NCI-H82 (cell line): ENCODE measurements at regions not wholly inside any gene's neighbourhood (a gene's known extent, or its start where the extent isn't known, plus 50 kb on each side); places are given as distances from the start of the nearest gene placed in this dataset.

Experiments used
- DNase-seq: peaks from one replicate; lab custom pipeline; 2025; lab: John Stamatoyannopoulos, UW

DNA sequence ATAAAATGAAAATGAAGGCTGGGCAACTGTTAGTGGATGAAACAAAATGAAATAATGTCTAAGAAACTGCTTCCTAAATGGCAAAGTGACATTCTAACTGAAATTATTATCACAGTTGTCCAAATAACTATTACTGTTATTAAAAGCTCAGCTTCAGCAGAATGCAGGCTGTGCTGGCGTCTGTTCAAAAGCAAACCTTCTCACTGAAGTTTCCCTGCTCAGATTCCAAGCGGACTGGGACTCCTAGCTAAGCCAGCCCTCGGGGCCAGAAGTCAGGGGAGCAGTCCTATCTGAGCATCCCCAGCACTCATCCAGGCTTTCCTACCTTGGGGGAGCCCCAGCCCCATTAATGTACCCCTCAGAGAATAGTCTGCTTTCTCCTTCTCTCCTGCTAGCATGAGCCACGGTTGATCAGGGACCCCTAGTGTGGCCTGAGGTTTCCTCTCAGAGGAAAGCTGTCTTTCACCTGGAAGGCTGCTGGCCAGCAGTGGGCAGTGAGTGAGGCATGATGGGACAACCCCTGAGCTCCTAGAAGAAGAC lies 1167.3 kb downstream of the TBC1D22A start:
- no peak for DNase-seq

DNA sequence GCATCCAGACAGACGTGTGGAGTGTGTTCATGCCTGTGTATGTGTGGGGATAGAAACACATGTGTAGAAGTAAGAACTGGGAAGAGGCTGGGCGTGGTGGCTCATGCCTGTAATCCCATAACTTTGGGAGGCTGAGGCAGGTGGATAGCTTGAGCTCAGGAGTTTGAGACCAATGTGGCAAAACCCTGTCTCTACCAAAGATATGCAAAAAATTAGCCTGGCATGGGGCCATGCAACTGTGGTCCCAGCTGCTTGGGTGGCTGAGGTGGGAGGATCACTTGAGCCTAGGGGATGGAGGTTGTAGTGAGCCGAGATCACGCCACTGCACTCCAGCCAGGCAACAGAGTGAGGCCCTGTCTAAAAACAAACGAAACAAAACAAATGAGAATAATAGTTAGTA lies 1166.6 kb downstream of the TBC1D22A start:
- DNase-seq, result no peak

DNA sequence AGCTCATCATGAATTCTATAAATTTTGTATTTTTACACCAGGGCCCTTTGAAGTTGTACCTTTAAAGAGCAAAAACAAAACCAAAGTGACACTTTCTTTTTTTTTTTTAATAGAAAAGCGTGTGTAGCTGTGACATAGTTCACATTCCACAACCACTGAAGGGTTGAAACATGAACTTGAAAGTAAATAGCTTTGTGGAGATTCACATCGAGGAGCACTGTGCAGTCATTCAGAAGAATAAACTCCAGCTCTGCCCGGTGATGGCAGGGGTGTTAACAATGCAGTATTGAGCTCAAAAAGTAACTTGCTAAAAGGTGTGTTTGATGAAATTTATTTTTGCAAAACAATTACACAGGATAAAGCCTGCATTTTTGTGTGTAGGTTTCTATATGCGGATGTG lies 1166.2 kb downstream of the TBC1D22A start:
- DNase-seq, result no peak

DNA sequence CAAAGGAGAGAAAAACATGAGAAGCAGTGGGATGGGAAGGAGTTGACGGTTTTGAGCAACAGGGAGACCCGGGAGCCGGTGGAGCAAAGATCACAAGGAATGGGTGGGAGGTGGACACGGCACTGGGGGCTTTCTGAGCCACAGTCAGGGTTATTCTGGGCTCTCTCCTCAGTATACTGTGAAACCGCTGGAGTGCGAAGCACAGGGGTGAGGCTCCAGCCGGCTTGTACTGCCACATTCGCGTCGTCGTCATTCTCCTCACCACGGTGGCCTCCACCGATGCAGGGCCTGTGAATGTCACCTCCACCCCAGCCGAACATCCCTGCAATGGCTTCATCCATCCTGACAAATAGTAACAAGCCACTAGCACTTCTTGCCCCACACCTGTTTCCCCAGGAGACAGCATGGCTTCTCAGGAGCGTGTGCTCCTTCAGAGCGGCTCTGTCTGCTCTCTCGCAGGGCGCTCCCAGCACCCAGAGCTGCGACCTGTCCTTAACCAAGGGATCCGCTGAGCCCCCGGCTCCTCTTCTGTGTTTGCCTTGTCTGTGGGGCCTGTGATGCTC lies 1165.3 kb downstream of the TBC1D22A start:
- DNase-seq, result no peak

DNA sequence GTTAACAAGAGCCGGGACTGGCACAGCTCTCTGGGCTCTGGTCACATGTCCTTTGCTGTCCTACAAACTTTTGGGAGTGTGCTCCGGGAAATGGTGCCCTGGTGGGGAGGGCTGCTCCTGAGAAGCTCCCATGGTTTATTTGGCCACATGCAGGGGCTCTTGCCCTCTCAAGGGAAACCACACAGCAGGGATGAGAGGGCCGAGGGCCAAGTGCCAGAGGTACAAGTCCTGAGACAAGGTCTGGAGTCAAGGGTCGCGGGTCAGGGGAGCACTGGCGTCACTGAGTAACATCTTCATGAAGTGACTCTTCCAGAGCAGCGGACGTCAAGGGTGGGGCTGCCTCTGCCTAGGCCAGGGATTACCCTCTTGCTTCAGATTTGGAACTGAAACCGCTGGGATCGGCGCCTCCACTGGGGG lies 1160.6 kb downstream of the TBC1D22A start:
- DNase-seq, result no peak

DNA sequence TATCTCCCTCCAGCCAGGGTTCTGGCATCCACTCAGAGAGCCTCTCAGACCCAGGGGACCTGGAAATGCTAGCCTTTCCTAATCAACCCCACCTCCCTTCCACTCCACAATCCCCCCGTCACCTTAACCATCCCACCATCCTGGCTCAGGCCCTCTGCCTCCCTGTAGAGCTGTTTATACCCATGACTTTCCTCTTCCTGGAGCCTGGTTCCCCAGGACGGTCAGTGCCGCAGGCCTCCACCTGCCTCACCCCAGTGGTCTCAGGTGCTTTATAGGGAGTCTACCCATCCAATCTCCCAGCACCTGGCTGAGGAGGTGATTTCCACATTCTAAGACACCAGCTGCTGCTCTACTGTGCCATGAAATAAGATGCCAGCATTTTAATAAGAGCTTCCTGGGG lies 1159.5 kb downstream of the TBC1D22A start:
- DNase-seq, result no peak

DNA sequence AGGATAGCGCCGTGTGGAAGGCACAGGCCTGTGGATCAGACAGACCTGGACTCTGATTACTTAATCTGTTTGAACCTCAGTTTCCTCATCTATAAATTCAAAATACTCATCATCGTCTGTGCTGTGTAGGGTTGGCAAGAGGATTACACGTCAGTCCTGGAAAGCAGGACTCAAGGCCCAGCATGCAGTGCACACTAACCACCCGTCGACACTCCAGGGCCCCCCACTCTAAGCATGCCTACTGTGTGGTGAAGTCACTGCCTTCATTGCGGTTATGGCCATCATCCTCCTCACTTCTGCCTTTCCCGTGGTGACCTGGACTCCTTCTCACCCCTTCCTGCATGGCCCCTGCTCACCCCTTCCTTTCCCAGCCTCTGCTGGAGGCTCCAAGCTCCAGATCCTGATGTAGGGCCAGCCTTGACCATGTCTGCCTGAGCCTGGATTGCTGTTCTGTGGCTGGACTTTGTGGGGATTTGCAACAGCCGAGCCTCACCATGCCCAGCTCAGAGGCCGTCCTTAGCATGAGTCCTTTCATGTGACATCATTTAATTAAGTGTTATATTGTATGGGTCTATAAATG lies 1158.0 kb downstream of the TBC1D22A start:
- no peak for DNase-seq

DNA sequence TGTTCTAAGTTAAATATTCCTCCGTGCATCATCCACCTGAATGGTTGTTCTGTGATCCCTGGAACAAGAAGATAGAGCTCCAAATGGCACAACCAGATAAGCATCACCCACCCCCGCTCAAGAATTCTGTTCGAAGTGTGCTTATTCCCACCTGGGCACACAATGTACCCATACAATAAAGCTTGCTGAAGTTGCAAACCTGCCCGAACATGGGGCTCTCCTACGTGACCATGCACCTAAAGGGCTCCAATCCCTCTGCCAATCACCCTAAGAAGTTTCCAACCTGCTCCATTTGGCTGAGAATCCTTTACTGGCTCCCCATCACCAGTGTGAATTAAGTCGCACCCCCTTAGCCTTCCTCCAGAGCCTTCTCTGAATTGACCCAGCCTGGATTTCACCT lies 1157.4 kb downstream of the TBC1D22A start:
- DNase-seq, result no peak

DNA sequence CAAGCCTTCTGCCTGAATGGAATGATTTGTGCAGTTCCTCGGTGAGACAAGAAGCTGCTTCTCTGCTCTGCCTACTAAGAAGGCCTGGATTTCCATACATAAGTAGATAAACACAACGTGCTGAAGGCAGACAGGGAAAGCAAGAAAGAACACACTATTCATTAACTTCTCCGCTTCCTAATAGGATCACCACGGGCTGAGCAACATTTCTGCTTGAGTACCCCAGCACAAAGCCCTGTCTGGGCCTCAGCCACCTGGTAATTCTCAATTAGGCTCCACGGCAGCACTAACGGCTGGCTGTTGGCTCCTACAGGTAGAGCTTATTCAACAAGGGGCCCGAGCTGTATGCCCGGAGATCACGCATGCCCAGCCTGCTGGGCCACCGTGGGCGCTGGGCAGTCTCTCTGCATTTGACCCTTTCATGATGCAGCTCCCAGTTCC lies 1156.6 kb downstream of the TBC1D22A start:
- DNase-seq, result peak; percentile 96

DNA sequence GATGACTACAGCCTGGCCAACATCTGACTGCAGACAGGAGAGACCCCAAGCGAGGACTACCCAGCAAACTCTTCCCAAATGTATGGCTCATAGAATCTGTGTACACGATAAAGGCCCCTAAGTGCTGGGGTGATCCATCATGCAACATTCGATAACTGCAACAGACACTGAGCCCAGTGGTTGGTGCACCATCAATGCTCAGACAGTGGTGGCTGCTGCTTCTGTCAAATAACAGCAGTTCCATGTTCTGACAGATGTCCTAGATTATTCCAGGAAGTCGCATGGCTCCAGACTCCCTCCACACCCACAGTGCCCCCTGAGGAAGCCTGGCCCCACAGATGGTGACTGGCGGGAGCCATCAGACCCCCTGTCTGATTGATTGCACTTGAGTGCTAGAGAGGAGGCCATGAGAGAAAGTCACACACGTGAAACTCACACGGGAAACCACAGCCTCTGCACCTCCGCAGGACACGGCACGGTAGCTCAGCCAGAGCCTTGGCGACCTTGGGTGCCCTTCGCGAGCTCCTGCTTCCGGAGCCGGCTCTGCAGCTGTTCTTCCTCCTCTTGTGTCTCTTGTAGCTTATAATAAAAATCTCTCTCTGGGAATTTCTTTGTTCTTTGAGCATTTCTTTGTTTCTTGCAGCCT lies 1155.9 kb downstream of the TBC1D22A start:
- DNase-seq, result peak; percentile 83

DNA sequence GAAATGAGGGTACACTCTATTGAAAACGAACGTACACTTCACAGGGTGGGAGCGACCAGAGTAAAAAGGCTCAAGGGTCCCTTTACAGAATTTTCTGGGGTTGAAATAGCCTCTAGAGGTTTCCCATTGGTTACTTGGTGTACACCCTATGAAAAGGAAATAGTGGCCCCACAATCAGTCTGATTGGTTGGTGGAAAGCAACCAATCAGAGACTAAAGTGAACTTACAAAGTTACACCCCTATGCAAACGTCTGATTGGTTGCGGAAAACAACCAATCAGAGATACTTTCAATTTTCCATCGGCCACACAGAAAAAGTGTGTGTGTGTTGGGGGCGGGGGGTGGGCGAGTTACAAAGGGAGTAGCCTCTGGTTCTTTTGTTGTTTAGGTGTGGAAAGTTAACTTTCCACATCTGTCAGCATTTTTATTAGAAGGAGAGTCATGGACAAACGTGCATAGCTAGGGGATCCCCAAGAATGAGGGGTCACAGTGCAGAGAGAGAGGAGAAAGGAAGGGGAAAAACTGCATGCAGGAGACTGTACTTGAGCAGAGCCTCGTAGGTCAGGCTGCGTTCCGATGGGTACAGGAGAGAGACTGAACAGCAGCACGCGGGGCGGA lies 1152.1 kb downstream of the TBC1D22A start:
- no peak for DNase-seq

DNA sequence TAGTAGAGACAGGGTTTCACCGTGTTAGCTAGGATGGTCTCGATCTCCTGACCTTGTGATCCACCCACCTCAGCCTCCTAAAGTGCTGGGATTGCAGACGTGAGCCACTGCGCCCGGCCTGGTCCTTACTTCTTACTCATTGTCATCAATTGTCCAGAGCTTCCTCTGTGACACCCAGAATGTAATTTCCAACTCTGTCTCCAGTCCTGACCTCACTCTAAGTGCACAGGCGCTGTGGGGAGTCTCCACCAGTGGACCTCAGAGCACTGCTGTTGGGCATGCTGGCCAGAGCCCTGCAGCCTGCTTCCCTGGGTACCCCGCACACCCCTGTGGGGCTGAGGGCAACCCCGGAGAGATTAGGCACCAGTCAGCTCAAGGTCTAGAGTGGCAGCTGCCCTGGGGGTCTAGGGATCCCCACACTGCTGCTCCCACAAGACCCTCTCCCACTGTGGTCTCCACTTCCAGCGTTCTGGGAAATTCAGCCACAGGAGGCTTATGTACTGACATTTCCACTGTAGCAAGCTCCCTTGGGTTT lies 1140.3 kb downstream of the TBC1D22A start:
- DNase-seq, result no peak

DNA sequence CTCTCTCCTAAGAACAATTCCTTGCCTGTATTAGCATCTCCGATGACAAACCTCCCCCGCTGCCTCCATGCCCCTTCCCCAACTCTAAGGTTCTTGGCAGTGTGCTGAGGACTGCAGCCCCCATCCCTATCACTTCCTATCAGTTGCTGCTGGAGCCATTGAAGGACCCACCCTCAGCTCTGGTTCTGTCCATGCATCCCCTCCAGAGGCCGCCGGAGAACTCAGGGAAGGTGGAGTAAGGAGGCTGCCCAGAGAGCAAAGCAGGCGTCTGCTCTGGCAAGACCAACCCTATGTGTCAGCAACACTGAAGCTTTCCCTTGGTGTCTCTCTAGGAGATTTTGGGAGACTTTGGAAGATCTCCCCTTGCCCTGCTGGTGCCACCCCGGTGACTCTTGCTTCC lies 1139.5 kb downstream of the TBC1D22A start:
- DNase-seq, result no peak

DNA sequence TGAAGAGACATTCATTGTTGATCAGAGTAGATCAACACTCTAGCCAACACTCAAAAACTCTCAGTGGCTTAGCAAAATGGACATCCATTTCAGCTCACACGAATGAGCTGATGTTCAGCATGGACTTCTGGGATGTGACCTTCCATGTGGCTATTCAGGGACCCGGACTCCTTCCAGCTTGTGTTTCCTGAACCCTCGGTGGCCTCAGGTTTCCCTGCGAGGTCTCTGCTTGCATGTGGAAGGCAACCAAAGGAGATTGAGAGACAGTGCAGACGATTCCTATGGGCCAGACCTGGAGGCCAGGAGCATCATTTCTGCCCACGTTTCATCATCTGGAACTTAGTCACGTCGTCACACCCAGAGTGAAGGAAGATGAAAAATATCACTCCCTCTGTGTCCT lies 1137.4 kb downstream of the TBC1D22A start:
- no peak for DNase-seq

DNA sequence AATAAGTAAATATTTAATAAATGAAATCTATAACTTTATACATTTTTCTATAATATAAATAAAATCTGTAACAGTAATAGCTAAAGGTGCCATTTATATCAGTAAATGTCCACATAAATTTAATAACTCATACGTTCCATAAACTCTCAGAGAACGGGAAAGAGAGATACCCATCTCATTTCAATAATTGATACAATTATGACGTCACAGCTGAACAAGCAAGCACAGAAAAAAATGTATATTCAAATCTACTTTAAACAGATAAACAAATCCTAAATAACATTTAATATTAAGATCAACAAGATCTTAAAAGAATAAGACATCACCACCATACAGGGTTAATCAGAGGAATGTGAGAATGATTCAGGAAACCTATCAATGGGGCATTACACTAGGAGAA lies 1136.5 kb downstream of the TBC1D22A start:
- DNase-seq, result no peak

DNA sequence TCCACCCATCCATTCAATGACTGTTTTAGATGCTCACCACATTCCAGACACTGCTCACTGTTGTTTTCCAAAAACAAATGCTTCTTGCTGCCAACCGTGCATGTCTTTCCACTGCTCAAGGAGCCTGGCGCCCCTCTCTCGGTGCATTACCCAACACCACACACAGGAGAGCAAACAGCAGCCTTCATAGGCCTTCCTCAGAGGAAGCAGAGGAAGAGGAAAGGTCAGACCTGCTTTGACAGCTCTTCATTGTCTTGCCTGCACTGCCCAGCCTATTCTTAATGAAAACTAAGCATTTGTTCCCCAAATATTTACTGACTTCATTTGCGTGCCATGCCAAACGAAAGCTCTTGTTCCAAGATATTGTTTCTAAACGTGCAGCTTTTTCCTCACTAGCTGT lies 1129.2 kb downstream of the TBC1D22A start:
- no peak for DNase-seq

DNA sequence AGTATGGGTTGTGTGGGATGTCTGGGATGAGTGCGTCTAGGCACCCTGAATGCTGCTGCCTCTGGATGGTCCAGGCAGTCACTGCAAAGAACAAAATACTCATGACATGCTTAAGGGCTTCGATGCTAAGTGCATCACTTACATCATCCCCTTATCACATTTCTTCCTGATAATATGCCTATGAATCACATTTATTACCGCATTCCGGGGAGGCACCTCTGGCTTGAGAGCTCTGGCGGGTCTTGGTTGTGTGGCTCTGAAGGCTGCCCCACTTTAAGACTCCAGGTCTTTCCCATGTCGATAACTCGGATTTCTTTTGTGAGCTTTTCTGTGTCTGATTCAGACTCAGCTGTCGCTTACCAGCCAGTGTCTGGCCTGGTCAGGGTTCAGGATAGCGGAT lies 1126.4 kb downstream of the TBC1D22A start:
- DNase-seq, result no peak

DNA sequence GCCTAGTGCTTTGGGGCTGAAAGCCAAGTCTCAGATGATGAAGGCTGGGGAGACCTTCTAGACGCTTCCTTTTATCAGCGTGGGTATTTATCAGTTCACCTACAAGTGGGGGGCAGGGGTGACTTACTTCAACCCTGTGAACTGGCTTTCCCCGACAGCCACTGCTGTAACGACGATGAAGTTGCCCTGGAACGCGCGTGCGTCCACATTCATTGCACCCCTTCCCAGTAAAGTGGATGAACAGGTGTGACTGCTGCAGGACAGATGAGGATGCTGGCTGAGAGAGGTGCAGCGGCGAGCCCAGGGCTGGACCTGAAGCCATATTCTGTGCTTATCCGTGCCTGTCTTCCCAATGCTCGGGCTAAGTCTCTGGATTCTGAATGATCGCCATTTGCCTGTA lies 1122.3 kb downstream of the TBC1D22A start:
- no peak for DNase-seq

DNA sequence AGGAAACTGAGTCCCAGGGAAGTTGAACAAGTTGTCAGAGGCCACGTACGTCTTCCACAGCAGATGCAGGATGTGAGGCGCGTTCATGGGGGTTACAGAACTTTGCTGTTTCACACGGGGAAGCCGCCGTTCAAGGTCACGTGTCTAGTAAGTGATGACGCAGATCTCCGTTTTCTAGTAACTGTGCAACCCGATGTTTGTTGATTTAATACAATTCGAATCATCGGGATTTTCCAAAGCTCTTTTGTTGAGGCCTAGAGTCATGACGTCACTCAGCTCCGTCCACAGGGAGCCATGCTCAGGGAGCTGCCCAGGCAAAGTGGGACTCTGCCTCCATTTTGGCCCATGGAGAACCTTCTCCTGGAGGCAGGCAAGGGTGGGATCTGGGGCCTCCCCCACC lies 1121.8 kb downstream of the TBC1D22A start:
- no peak for DNase-seq

DNA sequence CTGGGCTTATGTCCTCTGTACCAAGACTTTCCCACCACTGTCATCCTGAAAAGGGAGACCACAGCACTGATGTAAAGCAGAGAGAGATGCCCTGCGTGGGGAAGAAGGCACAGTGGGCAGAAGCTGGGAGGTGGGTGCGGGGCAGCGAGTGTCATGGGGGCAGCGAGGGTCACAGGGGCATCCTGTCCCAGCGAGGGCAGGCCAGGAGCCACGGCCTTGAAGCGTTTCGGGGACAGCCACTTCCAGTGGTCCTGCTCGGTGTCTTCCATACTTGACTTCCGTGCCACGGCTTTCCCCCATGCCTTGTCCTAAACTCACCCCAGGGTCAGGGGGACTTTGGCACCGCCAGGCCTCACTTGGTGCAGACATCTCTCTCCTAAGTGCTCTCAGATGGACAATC lies 1121.3 kb downstream of the TBC1D22A start:
- DNase-seq, result no peak

DNA sequence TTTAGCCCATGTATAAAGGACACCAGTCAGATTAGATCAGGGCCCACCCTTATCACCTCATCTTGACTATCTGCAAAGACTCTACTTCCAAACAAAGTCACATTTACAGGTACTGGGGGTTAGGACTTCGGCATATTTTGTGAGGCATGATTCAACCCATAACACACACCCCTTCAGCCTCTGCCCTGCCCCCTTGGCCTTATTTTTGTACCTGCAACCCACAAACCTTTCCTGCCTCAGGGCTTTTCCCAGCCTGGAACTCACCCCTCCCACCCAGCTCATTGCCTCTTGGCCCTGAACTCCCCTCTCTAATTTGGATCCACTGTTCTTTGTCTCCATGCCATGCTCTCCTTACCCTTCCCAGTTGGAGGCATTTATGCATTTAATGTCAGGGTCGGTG lies 1116.9 kb downstream of the TBC1D22A start:
- no peak for DNase-seq

DNA sequence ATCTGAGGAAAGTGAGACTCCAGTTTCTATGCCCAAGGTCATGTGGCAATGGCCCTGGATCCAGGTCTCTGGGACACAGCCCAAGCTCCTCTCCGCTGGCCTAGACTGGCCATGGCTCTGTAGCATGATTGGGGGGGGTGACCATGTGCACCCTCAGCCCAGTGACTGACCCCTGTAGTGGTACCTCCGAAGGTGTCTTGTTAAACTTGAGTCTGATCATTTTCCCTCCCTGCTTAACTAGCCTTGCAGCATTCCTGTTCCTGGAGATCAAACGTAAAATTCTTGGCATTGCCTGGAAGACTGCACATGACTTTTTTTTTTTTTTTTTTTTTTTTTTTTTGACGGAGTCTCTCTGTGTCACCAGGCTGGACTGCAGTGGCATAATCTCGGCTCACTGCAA lies 1116.0 kb downstream of the TBC1D22A start:
- DNase-seq, result no peak
